ENCODE measurements at regions not wholly inside any gene's neighbourhood (a gene's known extent, or its start where the extent isn't known, plus 50 kb on each side); places are given as distances from the start of the nearest gene placed in this dataset.

DNA sequence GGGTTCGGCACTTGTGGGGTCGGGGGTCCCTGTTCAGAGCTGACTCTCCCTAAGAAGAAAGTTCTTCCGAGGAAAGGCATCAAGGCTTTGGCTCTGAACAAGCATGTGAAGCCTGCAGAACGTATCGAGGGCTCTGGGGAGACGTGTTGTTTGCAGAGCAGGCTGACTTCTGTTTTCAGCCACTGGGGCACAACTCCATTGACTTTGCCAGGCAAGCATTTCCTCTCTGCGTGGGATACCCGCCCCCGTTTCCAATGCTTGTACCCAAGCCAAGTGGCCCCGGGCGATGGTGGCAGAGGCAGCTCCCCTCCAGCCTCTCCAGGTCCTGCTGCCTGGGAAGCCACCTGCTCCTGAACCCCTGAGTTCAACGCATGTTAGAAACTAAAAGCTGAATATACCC, 255.7 kb downstream of the RBFOX3 start:
- ChIA-PET CTCF (interaction anchor here (0.6 kb wide), 1 partner anchor 639 kb away, joined by 3 read pairs; no protein-coding TSS in a partner anchor), POLR2A (no interaction called here)
- TF ChIP-seq TARDBP (IDR thresholded peaks at IDR 0.05): no peak
- TF ChIP-seq ELF4 (IDR thresholded peaks at IDR 0.05): no peak
- TF ChIP-seq BHLHE40 (IDR thresholded peaks at IDR 0.05; ENCODE audit: borderline replicate concordance): no peak
- no peak for TF ChIP-seq NFRKB (IDR thresholded peaks at IDR 0.05)
- no peak for TF ChIP-seq CTBP1 (IDR thresholded peaks at IDR 0.05; ENCODE audit: borderline replicate concordance)
- no peak for TF ChIP-seq ZNF384 (IDR thresholded peaks at IDR 0.05)
- TF ChIP-seq ARNT (IDR thresholded peaks at IDR 0.05): no peak
- no peak for DNase-seq (ENCODE audit: extremely low spot score)

DNA sequence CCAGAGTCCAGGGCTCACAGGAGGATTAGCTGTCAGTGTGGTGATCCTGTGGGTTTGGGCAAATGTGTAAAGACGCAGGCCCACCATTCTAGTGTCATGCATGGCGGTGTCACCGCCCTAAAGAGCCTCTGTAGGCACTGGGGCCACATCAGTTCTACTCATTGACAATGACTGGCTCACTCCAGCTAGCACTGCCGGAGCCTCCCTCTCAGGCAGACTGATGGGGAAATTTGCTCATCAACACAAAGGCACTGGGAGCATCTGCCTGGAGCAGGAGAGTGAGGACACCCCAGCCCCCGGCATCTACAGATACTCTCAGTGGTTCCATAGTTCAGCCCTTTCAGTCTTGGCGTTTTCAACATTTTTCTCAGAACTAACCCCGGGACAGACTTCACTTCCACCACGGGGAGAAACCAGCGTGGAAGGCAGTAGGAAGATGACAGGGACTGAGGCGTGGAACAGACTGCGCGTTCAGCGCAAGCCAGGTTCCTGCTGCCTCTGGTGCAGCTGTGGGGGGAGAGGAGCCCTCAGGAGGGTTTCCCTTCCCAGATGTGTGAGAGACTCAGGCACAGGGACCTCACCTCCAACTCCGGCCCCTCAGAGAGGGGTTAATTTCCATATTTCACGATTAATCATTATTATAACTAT, 256.6 kb downstream of the RBFOX3 start:
- no peak for DNase-seq (ENCODE audit: extremely low spot score)
- TF ChIP-seq FOXK2 (IDR thresholded peaks at IDR 0.05): no peak
- TF ChIP-seq, protein P1, sequence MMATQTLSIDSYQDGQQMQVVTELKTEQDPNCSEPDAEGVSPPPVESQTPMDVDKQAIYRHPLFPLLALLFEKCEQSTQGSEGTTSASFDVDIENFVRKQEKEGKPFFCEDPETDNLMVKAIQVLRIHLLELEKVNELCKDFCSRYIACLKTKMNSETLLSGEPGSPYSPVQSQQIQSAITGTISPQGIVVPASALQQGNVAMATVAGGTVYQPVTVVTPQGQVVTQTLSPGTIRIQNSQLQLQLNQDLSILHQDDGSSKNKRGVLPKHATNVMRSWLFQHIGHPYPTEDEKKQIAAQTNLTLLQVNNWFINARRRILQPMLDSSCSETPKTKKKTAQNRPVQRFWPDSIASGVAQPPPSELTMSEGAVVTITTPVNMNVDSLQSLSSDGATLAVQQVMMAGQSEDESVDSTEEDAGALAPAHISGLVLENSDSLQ (IDR thresholded peaks at IDR 0.05): no peak
- no peak for TF ChIP-seq LEF1 (IDR thresholded peaks at IDR 0.05; ENCODE audit: borderline replicate concordance)
- no peak for TF ChIP-seq L3MBTL2 (conservative IDR thresholded peaks at IDR 0.05)
- TF ChIP-seq NFRKB (IDR thresholded peaks at IDR 0.05): no peak
- TF ChIP-seq TARDBP (IDR thresholded peaks at IDR 0.05): no peak
- TF ChIP-seq SUZ12 (IDR thresholded peaks at IDR 0.05): no peak
- no peak for TF ChIP-seq BHLHE40 (IDR thresholded peaks at IDR 0.05; ENCODE audit: borderline replicate concordance)
- ChIA-PET CTCF (no interaction called here), POLR2A (no interaction called here)

DNA sequence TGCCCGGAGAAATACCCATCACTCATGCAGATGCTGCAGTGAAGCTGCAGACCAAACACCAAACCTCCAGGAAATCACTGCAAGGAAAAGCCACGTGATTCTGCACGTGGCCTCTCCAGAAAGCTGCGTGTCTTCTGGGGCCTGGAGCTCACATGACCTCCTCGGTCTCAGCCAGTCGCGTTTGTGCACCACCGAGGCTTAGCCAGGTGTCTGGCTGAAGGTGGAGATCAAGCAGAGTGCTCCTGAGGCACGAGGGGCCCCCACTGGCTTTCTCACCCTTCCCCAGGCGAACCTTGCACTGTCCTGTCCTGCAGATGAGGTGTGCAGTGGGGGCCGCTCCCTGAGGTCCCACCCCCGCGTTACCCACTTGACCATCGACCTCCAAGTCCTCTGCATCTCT, 257.3 kb downstream of the RBFOX3 start:
- TF ChIP-seq SUZ12 (IDR thresholded peaks at IDR 0.05): no peak
- no peak for TF ChIP-seq CTBP1 (IDR thresholded peaks at IDR 0.05; ENCODE audit: borderline replicate concordance)
- TF ChIP-seq HDGF (IDR thresholded peaks at IDR 0.05; ENCODE audit: borderline replicate concordance): no peak
- TF ChIP-seq ZNF384 (IDR thresholded peaks at IDR 0.05): no peak
- TF ChIP-seq FOXK2 (IDR thresholded peaks at IDR 0.05): no peak
- TF ChIP-seq ELF4 (IDR thresholded peaks at IDR 0.05): no peak
- TF ChIP-seq LEF1 (IDR thresholded peaks at IDR 0.05; ENCODE audit: borderline replicate concordance): no peak
- no peak for TF ChIP-seq L3MBTL2 (conservative IDR thresholded peaks at IDR 0.05)
- TF ChIP-seq TARDBP (IDR thresholded peaks at IDR 0.05): no peak
- no peak for TF ChIP-seq ARNT (IDR thresholded peaks at IDR 0.05)
- no peak for TF ChIP-seq NFRKB (IDR thresholded peaks at IDR 0.05)
- TF ChIP-seq FOXM1 (IDR thresholded peaks at IDR 0.05; ENCODE audit: borderline replicate concordance): no peak
- TF ChIP-seq FOXA1 (IDR thresholded peaks at IDR 0.05): no peak
- TF ChIP-seq SP1 (IDR thresholded peaks at IDR 0.05): no peak
- TF ChIP-seq BHLHE40 (IDR thresholded peaks at IDR 0.05; ENCODE audit: borderline replicate concordance): no peak
- TF ChIP-seq, protein P1 (IDR thresholded peaks at IDR 0.05): no peak
- ChIA-PET POLR2A (no interaction called here), CTCF (interaction anchor here (0.6 kb wide), 1 partner anchor 162 kb away, joined by 3 read pairs; no protein-coding TSS in a partner anchor)
- no peak for DNase-seq (ENCODE audit: extremely low spot score)

DNA sequence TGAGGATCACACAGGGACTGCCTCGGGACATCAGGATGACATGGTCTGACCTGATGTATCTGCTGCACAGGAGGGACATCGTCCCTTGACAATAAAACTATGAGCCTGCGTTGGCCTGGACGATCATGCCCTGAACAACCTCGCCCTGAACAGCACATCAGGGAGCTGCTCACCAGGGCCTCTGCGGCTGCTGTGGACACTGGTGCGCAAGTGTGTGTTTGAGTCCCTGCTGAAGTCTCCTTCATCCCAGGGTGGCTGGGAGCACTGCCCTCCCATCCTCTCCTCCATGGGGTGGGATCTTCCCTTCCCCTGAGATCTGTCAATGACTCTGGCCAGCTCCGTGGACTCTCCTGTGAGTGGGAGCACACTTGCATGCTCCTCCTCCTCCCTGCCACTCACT, 257.8 kb downstream of the RBFOX3 start:
- CTCF ChIA-PET: interaction anchor here (0.6 kb wide), 1 partner anchor 161 kb away, joined by 3 read pairs; no protein-coding TSS in a partner anchor

DNA sequence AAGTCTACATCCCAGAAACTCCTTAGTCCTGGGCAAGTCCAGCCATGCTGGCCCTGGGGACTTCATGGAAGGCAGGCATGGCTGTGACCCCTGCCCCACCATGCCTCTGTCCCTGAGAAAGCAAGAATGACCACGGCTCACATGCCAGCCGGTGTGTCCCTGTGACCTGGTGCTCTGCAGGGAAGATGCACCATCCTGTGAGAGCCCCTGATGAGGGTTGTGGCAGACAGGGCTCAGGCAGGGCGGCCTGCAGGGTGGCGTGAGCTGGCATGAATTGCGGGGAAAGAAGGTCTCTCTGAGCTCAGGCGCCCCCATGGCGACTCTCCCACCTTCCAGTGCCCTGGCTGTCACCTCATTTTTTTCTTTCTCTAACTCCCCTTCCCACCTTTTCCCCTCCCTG, 260.3 kb downstream of the RBFOX3 start:
- DNase-seq (ENCODE audit: extremely low spot score): no peak
- no peak for TF ChIP-seq SP1 (IDR thresholded peaks at IDR 0.05)
- CTCF ChIA-PET: no interaction called here

More for the DNA sequence above, 257.8 kb downstream of the RBFOX3 start:
- DNase-seq (ENCODE audit: extremely low spot score): no peak
- POLR2A ChIA-PET: no interaction called here
- TF ChIP-seq FOXM1 (IDR thresholded peaks at IDR 0.05; ENCODE audit: borderline replicate concordance) (no peak), BHLHE40 (IDR thresholded peaks at IDR 0.05; ENCODE audit: borderline replicate concordance) (no peak), ELF4 (IDR thresholded peaks at IDR 0.05) (no peak), CTBP1 (IDR thresholded peaks at IDR 0.05; ENCODE audit: borderline replicate concordance) (no peak), FOXK2 (IDR thresholded peaks at IDR 0.05) (no peak), ARNT (IDR thresholded peaks at IDR 0.05) (no peak), HDGF (IDR thresholded peaks at IDR 0.05; ENCODE audit: borderline replicate concordance) (no peak), ZNF384 (IDR thresholded peaks at IDR 0.05) (no peak), FOXA1 (IDR thresholded peaks at IDR 0.05) (no peak), TARDBP (IDR thresholded peaks at IDR 0.05) (no peak)
- TF ChIP-seq, protein P1 (IDR thresholded peaks at IDR 0.05): no peak

DNA sequence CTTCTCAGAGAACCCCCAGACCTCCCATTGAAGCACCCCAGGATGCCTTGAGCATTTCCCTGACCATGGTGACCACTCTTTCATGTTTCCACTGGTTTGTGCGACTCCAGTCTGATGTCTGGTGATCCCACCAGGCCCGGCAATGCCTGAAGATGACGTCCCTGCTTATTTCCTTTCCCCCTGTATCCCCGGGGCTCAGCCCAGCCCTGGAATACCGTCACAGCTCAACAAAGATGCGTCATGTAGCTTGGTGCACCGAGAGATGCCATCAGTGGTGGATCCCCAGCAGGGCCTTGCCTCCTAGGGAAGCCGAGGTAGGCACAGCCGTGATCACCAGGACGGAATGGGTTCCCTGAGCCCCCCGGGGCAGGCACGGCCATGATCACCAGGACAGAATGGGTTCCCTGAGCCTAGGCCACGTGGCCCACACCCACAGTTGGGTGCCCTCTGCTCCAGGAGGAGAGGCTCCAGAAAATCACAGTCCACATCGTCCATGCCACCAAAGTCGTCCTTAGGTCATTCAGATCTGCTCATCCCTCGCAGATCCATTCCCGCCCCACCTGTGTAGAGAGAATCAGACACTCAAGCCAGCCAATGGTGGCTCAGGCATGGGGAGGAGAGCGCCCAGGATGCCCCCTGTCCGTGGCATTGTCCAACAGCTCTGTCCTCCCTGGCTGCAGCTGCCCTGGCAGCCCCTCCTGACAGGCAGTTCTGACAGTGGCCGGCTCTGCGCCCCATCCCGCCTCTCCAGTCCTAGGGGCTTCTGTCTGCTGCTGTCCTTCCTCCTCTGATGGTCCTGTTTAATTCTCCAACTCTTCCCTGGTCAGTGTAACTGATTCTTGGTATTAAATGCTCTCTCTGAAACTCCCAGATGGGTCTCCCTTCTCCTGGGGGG, 261.1 kb downstream of the RBFOX3 start:
- POLR2A ChIA-PET: no interaction called here

More for the DNA sequence above, 260.3 kb downstream of the RBFOX3 start:
- POLR2A ChIA-PET: no interaction called here

More for the DNA sequence above, 261.1 kb downstream of the RBFOX3 start:
- no peak for DNase-seq (ENCODE audit: extremely low spot score)
- TF ChIP-seq TARDBP (IDR thresholded peaks at IDR 0.05): no peak
- no peak for TF ChIP-seq FOXK2 (IDR thresholded peaks at IDR 0.05)
- no peak for TF ChIP-seq ARNT (IDR thresholded peaks at IDR 0.05)
- TF ChIP-seq, protein P1 (IDR thresholded peaks at IDR 0.05): no peak
- no peak for TF ChIP-seq FOXA1 (IDR thresholded peaks at IDR 0.05)
- no peak for TF ChIP-seq LEF1 (IDR thresholded peaks at IDR 0.05; ENCODE audit: borderline replicate concordance)
- TF ChIP-seq NFRKB (IDR thresholded peaks at IDR 0.05): no peak
- TF ChIP-seq BHLHE40 (IDR thresholded peaks at IDR 0.05; ENCODE audit: borderline replicate concordance): no peak
- TF ChIP-seq SP1 (IDR thresholded peaks at IDR 0.05): no peak
- no peak for TF ChIP-seq HDGF (IDR thresholded peaks at IDR 0.05; ENCODE audit: borderline replicate concordance)
- no peak for TF ChIP-seq CTBP1 (IDR thresholded peaks at IDR 0.05; ENCODE audit: borderline replicate concordance)
- TF ChIP-seq ELF4 (IDR thresholded peaks at IDR 0.05): no peak
- TF ChIP-seq ZNF384 (IDR thresholded peaks at IDR 0.05): no peak
- TF ChIP-seq FOXM1 (IDR thresholded peaks at IDR 0.05; ENCODE audit: borderline replicate concordance): no peak
- TF ChIP-seq L3MBTL2 (conservative IDR thresholded peaks at IDR 0.05): no peak
- TF ChIP-seq SUZ12 (IDR thresholded peaks at IDR 0.05): no peak
- CTCF ChIA-PET: no interaction called here
